ENCODE measurements at regions not wholly inside any gene's neighbourhood (a gene's known extent, or its start where the extent isn't known, plus 50 kb on each side); places are given as distances from the start of the nearest gene placed in this dataset.
"Not testable (repeated sequence)": the region's sequence is repeated elsewhere in the genome, so short reads cannot be mapped to it uniquely, and the experiment has no call there.

DNA sequence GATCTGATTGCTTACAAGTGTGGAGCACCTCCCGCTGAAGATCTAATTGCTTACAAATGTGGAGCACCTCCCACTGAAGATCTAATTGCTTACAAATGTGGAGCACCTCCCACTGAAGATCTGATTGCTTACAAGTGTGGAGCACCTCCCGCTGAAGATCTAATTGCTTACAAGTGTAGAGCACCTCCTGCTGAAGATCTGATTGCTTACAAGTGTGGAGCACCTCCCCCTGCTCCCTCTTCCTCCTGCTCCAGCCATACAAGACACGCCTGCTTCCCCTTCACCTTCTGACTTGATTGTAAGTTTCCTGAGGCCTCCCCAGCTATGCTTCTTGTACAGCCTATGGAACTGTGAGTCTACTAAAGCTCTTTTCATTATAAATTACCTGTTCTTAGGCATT is 1014.9 kb downstream of the SOCS6 start:
- TF ChIP-seq, protein P1, sequence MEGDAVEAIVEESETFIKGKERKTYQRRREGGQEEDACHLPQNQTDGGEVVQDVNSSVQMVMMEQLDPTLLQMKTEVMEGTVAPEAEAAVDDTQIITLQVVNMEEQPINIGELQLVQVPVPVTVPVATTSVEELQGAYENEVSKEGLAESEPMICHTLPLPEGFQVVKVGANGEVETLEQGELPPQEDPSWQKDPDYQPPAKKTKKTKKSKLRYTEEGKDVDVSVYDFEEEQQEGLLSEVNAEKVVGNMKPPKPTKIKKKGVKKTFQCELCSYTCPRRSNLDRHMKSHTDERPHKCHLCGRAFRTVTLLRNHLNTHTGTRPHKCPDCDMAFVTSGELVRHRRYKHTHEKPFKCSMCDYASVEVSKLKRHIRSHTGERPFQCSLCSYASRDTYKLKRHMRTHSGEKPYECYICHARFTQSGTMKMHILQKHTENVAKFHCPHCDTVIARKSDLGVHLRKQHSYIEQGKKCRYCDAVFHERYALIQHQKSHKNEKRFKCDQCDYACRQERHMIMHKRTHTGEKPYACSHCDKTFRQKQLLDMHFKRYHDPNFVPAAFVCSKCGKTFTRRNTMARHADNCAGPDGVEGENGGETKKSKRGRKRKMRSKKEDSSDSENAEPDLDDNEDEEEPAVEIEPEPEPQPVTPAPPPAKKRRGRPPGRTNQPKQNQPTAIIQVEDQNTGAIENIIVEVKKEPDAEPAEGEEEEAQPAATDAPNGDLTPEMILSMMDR (IDR thresholded peaks at IDR 0.05) = not testable (repeated sequence)
- not testable (repeated sequence) for TF ChIP-seq POLR2A (IDR thresholded peaks at IDR 0.05)
